ENCODE measurements at regions not wholly inside any gene's neighbourhood (a gene's known extent, or its start where the extent isn't known, plus 50 kb on each side); places are given as distances from the start of the nearest gene placed in this dataset.

DNA sequence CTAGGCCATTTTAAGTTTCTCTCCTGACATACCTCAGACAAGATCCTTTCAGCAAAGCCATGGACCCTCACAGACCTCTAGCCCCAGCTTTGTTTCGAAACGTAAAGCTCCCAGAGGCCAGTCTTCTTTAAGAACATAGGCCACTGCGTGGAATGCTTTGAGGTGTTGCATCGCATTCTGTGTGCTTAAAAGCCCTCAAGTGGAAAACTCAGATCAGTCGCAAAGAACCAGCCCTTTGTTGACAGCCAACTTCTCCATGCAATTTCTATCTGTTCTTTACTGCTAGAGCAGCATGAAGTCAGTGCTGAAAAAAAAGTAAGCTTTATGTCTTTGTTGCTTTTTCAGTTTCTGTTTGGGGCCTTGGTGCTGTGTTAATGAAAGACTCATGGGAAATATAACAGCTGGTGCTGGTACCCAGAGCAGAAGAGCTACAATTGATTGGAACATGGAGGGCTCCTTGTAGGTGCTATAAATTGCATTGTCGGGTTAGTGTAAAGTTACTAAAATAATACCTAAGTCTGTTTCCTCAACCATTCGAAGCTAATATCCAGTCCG, 142.6 kb downstream of the MAP3K7 start:
- no peak overlapping the region for H3K4me3 ChIP-seq (ENCODE audit: low read depth in 2 of 2, low read length in 1 of 2)
- DNase-seq = no peak
- H3K27me3 ChIP-seq (ENCODE audit: insufficient read depth) = peaks cover 5% of the 10 kb centered on the region
- WGBS (ENCODE audit: low lambda C conversion rate) = 81% methylated on average over 8 of the region's 8 CpGs
- H4K20me1 ChIP-seq (ENCODE audit: insufficient read depth) = no peaks in the 10 kb centered on the region
- TF ChIP-seq EZH2phosphoT487 (IDR thresholded peaks at IDR 0.05; ENCODE audit: borderline replicate concordance, low read depth) = no peak
- no peak for TF ChIP-seq RAD21 (IDR thresholded peaks at IDR 0.05; ENCODE audit: low read length)
- TF ChIP-seq RFX5 (IDR thresholded peaks at IDR 0.05; ENCODE audit: low read length) = no peak
- no peak for TF ChIP-seq GATA2 (CRISPR knock-in tag; IDR thresholded peaks at IDR 0.05)
- TF ChIP-seq TAF1 (IDR thresholded peaks at IDR 0.05; ENCODE audit: borderline replicate concordance, low read depth, low read length) = no peak
- no peak for TF ChIP-seq SIN3A (IDR thresholded peaks at IDR 0.05; ENCODE audit: borderline replicate concordance, low read depth, low read length)
- TF ChIP-seq RCOR1 (IDR thresholded peaks at IDR 0.05; ENCODE audit: low read length) = no peak
- TF ChIP-seq MXI1 (IDR thresholded peaks at IDR 0.05; ENCODE audit: low read depth, low read length) = no peak
- TF ChIP-seq JUND (IDR thresholded peaks at IDR 0.05) = no peak
- TF ChIP-seq, protein P1, sequence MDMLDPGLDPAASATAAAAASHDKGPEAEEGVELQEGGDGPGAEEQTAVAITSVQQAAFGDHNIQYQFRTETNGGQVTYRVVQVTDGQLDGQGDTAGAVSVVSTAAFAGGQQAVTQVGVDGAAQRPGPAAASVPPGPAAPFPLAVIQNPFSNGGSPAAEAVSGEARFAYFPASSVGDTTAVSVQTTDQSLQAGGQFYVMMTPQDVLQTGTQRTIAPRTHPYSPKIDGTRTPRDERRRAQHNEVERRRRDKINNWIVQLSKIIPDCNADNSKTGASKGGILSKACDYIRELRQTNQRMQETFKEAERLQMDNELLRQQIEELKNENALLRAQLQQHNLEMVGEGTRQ (IDR thresholded peaks at IDR 0.05; ENCODE audit: borderline replicate concordance, low read depth, low read length) = no peak
- TF ChIP-seq, protein P2, sequence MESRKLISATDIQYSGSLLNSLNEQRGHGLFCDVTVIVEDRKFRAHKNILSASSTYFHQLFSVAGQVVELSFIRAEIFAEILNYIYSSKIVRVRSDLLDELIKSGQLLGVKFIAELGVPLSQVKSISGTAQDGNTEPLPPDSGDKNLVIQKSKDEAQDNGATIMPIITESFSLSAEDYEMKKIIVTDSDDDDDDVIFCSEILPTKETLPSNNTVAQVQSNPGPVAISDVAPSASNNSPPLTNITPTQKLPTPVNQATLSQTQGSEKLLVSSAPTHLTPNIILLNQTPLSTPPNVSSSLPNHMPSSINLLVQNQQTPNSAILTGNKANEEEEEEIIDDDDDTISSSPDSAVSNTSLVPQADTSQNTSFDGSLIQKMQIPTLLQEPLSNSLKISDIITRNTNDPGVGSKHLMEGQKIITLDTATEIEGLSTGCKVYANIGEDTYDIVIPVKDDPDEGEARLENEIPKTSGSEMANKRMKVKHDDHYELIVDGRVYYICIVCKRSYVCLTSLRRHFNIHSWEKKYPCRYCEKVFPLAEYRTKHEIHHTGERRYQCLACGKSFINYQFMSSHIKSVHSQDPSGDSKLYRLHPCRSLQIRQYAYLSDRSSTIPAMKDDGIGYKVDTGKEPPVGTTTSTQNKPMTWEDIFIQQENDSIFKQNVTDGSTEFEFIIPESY (IDR thresholded peaks at IDR 0.05; ENCODE audit: borderline replicate concordance, low read depth) = no peak
- TF ChIP-seq CHD2 (IDR thresholded peaks at IDR 0.05; ENCODE audit: low read length, partially characterized antibody) = no peak
- TF ChIP-seq, protein P3, sequence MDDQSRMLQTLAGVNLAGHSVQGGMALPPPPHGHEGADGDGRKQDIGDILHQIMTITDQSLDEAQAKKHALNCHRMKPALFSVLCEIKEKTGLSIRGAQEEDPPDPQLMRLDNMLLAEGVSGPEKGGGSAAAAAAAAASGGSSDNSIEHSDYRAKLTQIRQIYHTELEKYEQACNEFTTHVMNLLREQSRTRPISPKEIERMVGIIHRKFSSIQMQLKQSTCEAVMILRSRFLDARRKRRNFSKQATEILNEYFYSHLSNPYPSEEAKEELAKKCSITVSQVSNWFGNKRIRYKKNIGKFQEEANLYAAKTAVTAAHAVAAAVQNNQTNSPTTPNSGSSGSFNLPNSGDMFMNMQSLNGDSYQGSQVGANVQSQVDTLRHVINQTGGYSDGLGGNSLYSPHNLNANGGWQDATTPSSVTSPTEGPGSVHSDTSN (IDR thresholded peaks at IDR 0.05) = no peak
- no peak for TF ChIP-seq ELF1 (IDR thresholded peaks at IDR 0.05)
- TF ChIP-seq REST (IDR thresholded peaks at IDR 0.05; ENCODE audit: low read depth, low read length) = no peak
- no peak for TF ChIP-seq NFIC (IDR thresholded peaks at IDR 0.05; ENCODE audit: borderline replicate concordance)
- TF ChIP-seq RXRA (IDR thresholded peaks at IDR 0.05; ENCODE audit: borderline replicate concordance, low read depth) = no peak
- H2AFZ ChIP-seq (ENCODE audit: low read depth) = no peak overlapping the region
- H3K9me3 ChIP-seq = no peaks in the 10 kb centered on the region
- no peak overlapping the region for H3K4me2 ChIP-seq
- H3K79me2 ChIP-seq (ENCODE audit: insufficient read depth) = no peaks in the 10 kb centered on the region
- CTCF ChIA-PET = interaction anchor here (0.8 to 2.7 kb wide), 6 partner anchors 19 to 504 kb away, joined by 3 to 11 read pairs (median 4); no protein-coding TSS in a partner anchor
- no peak overlapping the region for H3K9ac ChIP-seq
- peaks cover 0 to 18% of the 10 kb centered on the region in 2 experiments; a peak in 2 of 4 replicates for H3K4me1 ChIP-seq (ENCODE audit: control insufficient read depth in 1 of 2, insufficient read depth in 2 of 2, low read depth in 1 of 2, low read length in 1 of 2)
- no peak overlapping the region for H3K27ac ChIP-seq (ENCODE audit: low read depth in 2 of 2, low read length in 1 of 2)
- no peaks in the 10 kb centered on the region for H3K36me3 ChIP-seq (replicated peaks in 1 of 2; ENCODE audit: control insufficient read depth in 1 of 2, insufficient read depth in 2 of 2, low read length in 1 of 2)
- POLR2A ChIA-PET = no interaction called here
- no peaks in the 10 kb centered on the region for H3K9me2 ChIP-seq
- no peaks in the 10 kb centered on the region for H3F3A ChIP-seq (replicated peaks; ENCODE audit: insufficient read depth)
